ENCODE measurements at regions not wholly inside any gene's neighbourhood (a gene's known extent, or its start where the extent isn't known, plus 50 kb on each side); places are given as distances from the start of the nearest gene placed in this dataset.

DNA sequence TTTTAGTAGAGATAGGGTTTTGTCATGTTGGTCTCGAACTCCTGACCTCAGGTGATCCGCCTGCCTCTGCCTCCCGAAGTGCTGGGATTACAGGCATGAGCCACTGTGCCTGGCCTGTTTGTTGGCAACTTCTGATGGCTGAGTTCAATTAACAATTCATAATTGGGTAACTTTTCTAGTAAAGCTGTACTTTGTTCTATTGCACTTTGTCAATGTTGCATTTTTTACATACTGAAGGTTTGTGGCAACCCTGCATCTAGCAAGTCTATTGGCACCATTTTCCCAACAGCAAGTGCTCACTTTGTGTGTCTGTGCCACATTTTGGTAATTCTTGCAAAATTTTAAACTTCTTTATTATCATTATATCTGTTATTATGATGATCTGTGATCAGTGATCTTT is 64.5 kb upstream of the USP24 start:
- H3K4me1 ChIP-seq (ENCODE audit: insufficient read depth, low read length): no peaks in the 10 kb centered on the region
- H3K4me3 ChIP-seq (ENCODE audit: low read length): no peak overlapping the region
- no peaks in the 10 kb centered on the region for H3K36me3 ChIP-seq (ENCODE audit: insufficient read depth, low read length)
- H3K9me3 ChIP-seq (ENCODE audit: low read length): no peaks in the 10 kb centered on the region
- no peak overlapping the region for H2AFZ ChIP-seq (ENCODE audit: low read depth, low read length)
- no peaks in the 10 kb centered on the region for H3K27me3 ChIP-seq (ENCODE audit: insufficient read depth, low read length)

GRCh38 chr1:55278378-55278777 is 63.2 kb upstream of the USP24 start:
- Histone ChIP-seq H2AFZ (ENCODE audit: low read depth, low read length) (no peak overlapping the region), H3K4me3 (ENCODE audit: low read length) (no peak overlapping the region), H3K27me3 (ENCODE audit: insufficient read depth, low read length) (no peaks in the 10 kb centered on the region), H3K36me3 (ENCODE audit: insufficient read depth, low read length) (no peaks in the 10 kb centered on the region), H3K4me1 (ENCODE audit: insufficient read depth, low read length) (no peaks in the 10 kb centered on the region), H3K9me3 (ENCODE audit: low read length) (no peaks in the 10 kb centered on the region)

DNA sequence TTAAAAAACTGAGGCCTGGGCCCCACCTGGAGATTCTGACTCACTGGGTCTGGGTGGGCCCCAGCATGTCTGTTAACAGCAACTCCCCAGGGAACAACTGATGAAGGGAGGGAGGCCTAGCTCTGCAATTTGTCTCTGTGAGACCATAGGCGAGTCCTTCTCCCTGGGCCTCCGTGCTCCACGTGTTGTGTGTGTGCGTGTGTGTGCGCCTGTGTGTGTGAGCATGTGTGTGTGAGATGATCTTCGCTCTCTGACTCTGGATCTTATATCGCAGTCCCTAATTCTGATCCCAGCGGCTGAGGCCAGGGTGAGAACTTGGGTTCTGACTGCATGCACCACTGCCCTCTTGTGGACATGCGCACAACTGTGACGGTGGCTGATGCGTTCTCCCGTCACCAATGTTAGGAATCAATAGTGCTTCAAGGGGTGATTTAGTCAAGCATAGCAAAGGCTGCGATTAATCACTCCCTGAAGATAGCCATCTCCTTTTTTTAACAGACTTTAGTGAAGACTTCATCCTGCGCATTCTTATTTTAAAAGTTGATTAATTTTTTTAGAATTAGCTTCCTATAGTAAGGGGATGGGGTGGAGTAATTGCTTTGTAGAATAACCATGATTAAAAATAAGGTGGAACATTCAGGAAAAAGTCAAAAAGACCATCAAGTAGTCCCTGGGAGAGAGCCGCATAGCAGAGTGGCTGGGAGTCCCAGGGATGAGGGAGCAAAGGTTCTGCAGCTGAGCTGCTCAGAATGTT is 62.4 kb upstream of the USP24 start:
- H3K4me3 ChIP-seq (ENCODE audit: low read length): no peak overlapping the region
- no peaks in the 10 kb centered on the region for H3K9me3 ChIP-seq (ENCODE audit: low read length)
- H3K4me1 ChIP-seq (ENCODE audit: insufficient read depth, low read length): no peaks in the 10 kb centered on the region
- no peaks in the 10 kb centered on the region for H3K27me3 ChIP-seq (ENCODE audit: insufficient read depth, low read length)
- H3K36me3 ChIP-seq (ENCODE audit: insufficient read depth, low read length): no peaks in the 10 kb centered on the region
- no peak overlapping the region for H2AFZ ChIP-seq (ENCODE audit: low read depth, low read length)

DNA sequence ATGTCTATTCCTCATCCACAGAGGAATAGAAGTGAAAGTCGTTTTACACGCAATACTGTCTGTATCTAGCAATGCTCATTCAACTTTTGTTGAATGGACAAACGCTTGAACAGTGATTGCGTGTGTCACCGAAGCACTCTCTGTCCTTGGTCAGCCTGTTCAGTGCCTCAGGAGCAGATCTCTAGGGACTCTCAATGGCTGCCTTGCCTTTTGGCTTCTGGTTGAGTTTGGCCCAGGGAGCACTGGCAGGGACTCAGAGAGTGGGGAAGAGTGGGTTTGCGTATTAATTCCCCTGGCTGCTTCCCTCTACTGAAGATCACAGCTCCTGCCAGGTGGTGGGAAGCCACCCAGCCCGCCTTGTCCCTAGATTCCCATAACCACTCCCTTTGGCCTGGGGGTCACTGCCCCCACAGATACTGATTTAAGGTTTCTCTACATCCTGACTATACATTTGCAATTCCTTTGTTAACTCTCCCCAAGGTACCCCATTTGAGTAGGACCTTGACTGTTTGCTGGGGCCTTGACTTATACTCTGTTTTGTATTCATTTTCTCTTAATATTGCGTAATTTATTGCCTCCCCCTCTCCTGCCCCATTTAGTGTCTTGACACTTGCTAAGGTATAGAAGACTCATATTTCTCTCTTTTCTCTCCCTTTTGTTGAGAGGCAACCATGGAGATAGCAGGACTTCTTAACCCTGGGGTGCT is 61.7 kb upstream of the USP24 start:
- H3K27me3 ChIP-seq (ENCODE audit: insufficient read depth, low read length): no peaks in the 10 kb centered on the region
- no peaks in the 10 kb centered on the region for H3K9me3 ChIP-seq (ENCODE audit: low read length)
- H3K4me1 ChIP-seq (ENCODE audit: insufficient read depth, low read length): no peaks in the 10 kb centered on the region
- no peak overlapping the region for H2AFZ ChIP-seq (ENCODE audit: low read depth, low read length)
- H3K4me3 ChIP-seq (ENCODE audit: low read length): no peak overlapping the region
- no peaks in the 10 kb centered on the region for H3K36me3 ChIP-seq (ENCODE audit: insufficient read depth, low read length)

DNA sequence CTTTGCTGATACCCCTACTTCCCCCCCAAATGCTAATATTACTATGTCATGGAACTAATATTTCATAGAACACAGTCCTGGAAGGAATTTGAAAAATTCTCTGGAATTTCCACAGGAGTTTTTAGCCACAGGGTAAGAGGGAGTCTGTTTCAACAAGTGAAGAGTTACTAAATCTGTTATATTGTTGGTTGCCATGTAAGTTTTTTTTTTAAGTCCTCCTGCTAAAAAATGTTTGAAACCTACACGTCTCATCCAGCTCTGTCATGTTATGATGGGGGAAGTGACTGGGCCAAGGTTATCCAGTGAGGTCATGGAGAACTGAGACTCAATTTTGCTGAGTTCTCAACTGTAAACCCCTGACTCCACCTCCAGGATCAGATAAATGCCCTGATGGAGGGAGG is 60.8 kb upstream of the USP24 start:
- H3K4me1 ChIP-seq (ENCODE audit: insufficient read depth, low read length): no peaks in the 10 kb centered on the region
- no peak overlapping the region for H3K4me3 ChIP-seq (ENCODE audit: low read length)
- no peak overlapping the region for H2AFZ ChIP-seq (ENCODE audit: low read depth, low read length)
- H3K27me3 ChIP-seq (ENCODE audit: insufficient read depth, low read length): no peaks in the 10 kb centered on the region
- no peaks in the 10 kb centered on the region for H3K9me3 ChIP-seq (ENCODE audit: low read length)
- no peaks in the 10 kb centered on the region for H3K36me3 ChIP-seq (ENCODE audit: insufficient read depth, low read length)

GRCh38 chr1:55275151-55275748 is 60.1 kb upstream of the USP24 start:
- Histone ChIP-seq H3K4me1 (ENCODE audit: insufficient read depth, low read length) (no peaks in the 10 kb centered on the region), H3K4me3 (ENCODE audit: low read length) (no peak overlapping the region), H2AFZ (ENCODE audit: low read depth, low read length) (no peak overlapping the region), H3K36me3 (ENCODE audit: insufficient read depth, low read length) (no peaks in the 10 kb centered on the region), H3K9me3 (ENCODE audit: low read length) (no peaks in the 10 kb centered on the region), H3K27me3 (ENCODE audit: insufficient read depth, low read length) (no peaks in the 10 kb centered on the region)

- H3K27me3 ChIP-seq (ENCODE audit: insufficient read depth, low read length): no peaks in the 10 kb centered on the region
- no peaks in the 10 kb centered on the region for H3K9me3 ChIP-seq (ENCODE audit: low read length)
- H3K4me1 ChIP-seq (ENCODE audit: insufficient read depth, low read length): no peaks in the 10 kb centered on the region
- H3K4me3 ChIP-seq (ENCODE audit: low read length): no peak overlapping the region
- no peaks in the 10 kb centered on the region for H3K36me3 ChIP-seq (ENCODE audit: insufficient read depth, low read length)
- H2AFZ ChIP-seq (ENCODE audit: low read depth, low read length): no peak overlapping the region
Measured at GRCh38 chr1:55272994-55273393, 57.8 kb upstream of the USP24 start.

Measured in neuron (in vitro differentiated cells).